Esophagus muscularis mucosa (tissue), 4 donors: ENCODE measurements at regions not wholly inside any gene's neighbourhood (a gene's known extent, or its start where the extent isn't known, plus 50 kb on each side); places are given as distances from the start of the nearest gene placed in this dataset.

Source experiments
- EP300 ChIP-seq: sonication (generic); formaldehyde crosslinking; IDR thresholded peaks from one replicate; pipeline ENCODE4 v1.6.1; 2017; ENCODE audit warnings: antibody characterized with exemption
- POLR2A ChIP-seq: fragments of 450-650 bp; IDR thresholded peaks from one replicate; pipeline ENCODE4 v1.6.1; 2017; ENCODE audit warnings: antibody characterized with exemption, moderate library complexity, mild to moderate bottlenecking, low read depth
- POLR2AphosphoS5 ChIP-seq, 2 donors: sonication (generic); formaldehyde crosslinking; IDR thresholded peaks; one replicate each; pipeline ENCODE4 v1.6.1; 2017; ENCODE audit warnings: antibody characterized with exemption in 2 of 2
- TF ChIP-seq, protein P1 (sequence below), 3 experiments: fragments of 200-600 bp in 2 of 3; fragments of 450-650 bp in 1 of 3; sonication (generic) in 2 of 3; IDR thresholded peaks; one replicate each; pipeline ENCODE4 v1.5.1; 2017 to 2019; ENCODE audit warnings: antibody characterized with exemption in 3 of 3, mild to moderate bottlenecking in 2 of 3, moderate library complexity in 1 of 3

GRCh38 chrX:45445745-45446412, 245.2 kb upstream of the DIPK2B start:
- TF ChIP-seq EP300 (no peak), POLR2A (no peak), POLR2AphosphoS5 (IDR thresholded peaks at IDR 0.05) (peak in 1 of 2 donors; percentile 51)
- TF ChIP-seq, protein P1, sequence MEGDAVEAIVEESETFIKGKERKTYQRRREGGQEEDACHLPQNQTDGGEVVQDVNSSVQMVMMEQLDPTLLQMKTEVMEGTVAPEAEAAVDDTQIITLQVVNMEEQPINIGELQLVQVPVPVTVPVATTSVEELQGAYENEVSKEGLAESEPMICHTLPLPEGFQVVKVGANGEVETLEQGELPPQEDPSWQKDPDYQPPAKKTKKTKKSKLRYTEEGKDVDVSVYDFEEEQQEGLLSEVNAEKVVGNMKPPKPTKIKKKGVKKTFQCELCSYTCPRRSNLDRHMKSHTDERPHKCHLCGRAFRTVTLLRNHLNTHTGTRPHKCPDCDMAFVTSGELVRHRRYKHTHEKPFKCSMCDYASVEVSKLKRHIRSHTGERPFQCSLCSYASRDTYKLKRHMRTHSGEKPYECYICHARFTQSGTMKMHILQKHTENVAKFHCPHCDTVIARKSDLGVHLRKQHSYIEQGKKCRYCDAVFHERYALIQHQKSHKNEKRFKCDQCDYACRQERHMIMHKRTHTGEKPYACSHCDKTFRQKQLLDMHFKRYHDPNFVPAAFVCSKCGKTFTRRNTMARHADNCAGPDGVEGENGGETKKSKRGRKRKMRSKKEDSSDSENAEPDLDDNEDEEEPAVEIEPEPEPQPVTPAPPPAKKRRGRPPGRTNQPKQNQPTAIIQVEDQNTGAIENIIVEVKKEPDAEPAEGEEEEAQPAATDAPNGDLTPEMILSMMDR (IDR thresholded peaks at IDR 0.05), result no peak
